ENCODE measurements at regions not wholly inside any gene's neighbourhood (a gene's known extent, or its start where the extent isn't known, plus 50 kb on each side); places are given as distances from the start of the nearest gene placed in this dataset.
"Not testable (repeated sequence)": the region's sequence is repeated elsewhere in the genome, so short reads cannot be mapped to it uniquely, and the experiment has no call there.

DNA sequence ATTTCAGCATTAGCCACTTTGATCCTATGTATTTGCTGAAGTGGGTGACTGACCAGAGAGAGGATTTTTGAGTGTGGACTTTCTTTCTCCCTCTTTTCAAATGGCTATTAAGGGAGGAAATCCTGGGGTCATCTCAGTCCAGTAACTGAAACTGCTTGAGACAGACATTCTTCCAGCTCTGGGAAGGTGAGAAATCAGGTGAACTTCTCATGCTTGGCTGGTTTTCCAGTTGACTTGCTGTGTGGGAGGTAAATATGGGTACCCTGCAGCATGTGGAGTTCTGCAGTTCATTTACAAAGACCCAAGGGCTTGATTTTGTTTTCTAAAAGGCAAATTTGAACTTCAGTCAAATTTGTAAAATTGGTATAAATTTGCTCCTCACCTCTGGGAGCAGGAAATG, 461.1 kb upstream of the TBL1XR1 start:
- Histone ChIP-seq H3K4me3 (ENCODE audit: control insufficient read depth in 1 of 2, extremely low read depth in 1 of 2, low read length in 1 of 2) (no peak overlapping the region), H3K27ac (ENCODE audit: low read length) (no peak overlapping the region), H3K4me1 (ENCODE audit: control insufficient read depth in 1 of 2, extremely low read depth in 1 of 2, insufficient read depth in 2 of 2, low read length in 2 of 2) (no peaks in the 10 kb centered on the region), H3K36me3 (ENCODE audit: control insufficient read depth in 2 of 2, extremely low read depth in 1 of 2, insufficient read depth in 1 of 2, low read length in 1 of 2) (no peaks in the 10 kb centered on the region), H3K27me3 (replicated peaks in 1 of 2; ENCODE audit: control insufficient read depth in 2 of 2, extremely low read depth in 1 of 2, insufficient read depth in 2 of 2, low read length in 1 of 2) (no peaks in the 10 kb centered on the region), H3K9me3 (no peaks in the 10 kb centered on the region)
- ATAC-seq (replicated peaks in 1 of 4) (no peak), DNase-seq (no peak)
- no peak overlapping the region for H3K27ac Mint-ChIP-seq
- H3K4me3 Mint-ChIP-seq, result no peak overlapping the region
- H3K4me1 Mint-ChIP-seq, result peaks cover 0 to 3% (median 3%) of the 10 kb centered on the region in 3 donors
- ChIA-PET CTCF (no interaction called here), POLR2A (no interaction called here)
- no peaks in the 10 kb centered on the region for H3K9me3 Mint-ChIP-seq
- no peaks in the 10 kb centered on the region for H3K36me3 Mint-ChIP-seq
- H3K27me3 Mint-ChIP-seq, result no peaks in the 10 kb centered on the region

GRCh38 chr3:177664380-177665103, 467.3 kb upstream of the TBL1XR1 start:
- H3K4me1 ChIP-seq (ENCODE audit: control insufficient read depth in 1 of 2, extremely low read depth in 1 of 2, insufficient read depth in 2 of 2, low read length in 2 of 2); H3K27me3 Mint-ChIP-seq; H3K36me3 ChIP-seq (ENCODE audit: control insufficient read depth in 2 of 2, extremely low read depth in 1 of 2, insufficient read depth in 1 of 2, low read length in 1 of 2); H3K27me3 ChIP-seq (replicated peaks in 1 of 2; ENCODE audit: control insufficient read depth in 2 of 2, extremely low read depth in 1 of 2, insufficient read depth in 2 of 2, low read length in 1 of 2); POLR2A ChIA-PET; H3K4me3 Mint-ChIP-seq; H3K36me3 Mint-ChIP-seq; H3K4me3 ChIP-seq (ENCODE audit: control insufficient read depth in 1 of 2, extremely low read depth in 1 of 2, low read length in 1 of 2); H3K27ac Mint-ChIP-seq; H3K4me1 Mint-ChIP-seq; H3K9me3 ChIP-seq; H3K9me3 Mint-ChIP-seq; H3K27ac ChIP-seq (ENCODE audit: low read length); ATAC-seq (replicated peaks in 1 of 4): not testable (repeated sequence)
- WGBS (ENCODE audit: insufficient coverage), result 82% methylated on average over 12 of the region's 17 CpGs
- peak in 7 of 35 experiments; percentile 18 to 44 (median 29) for DNase-seq
- CTCF ChIA-PET, result interaction anchor here in 1 of 2 donors (0.6 kb wide), 1 partner anchor 302 kb away, joined by 3 read pairs; no protein-coding TSS in a partner anchor

GRCh38 chr3:177665122-177665808, 468.0 kb upstream of the TBL1XR1 start:
- POLR2A ChIA-PET, result no interaction called here
- H3K4me1 ChIP-seq (ENCODE audit: control insufficient read depth in 1 of 2, extremely low read depth in 1 of 2, insufficient read depth in 2 of 2, low read length in 2 of 2), result no peaks in the 10 kb centered on the region
- Mint-ChIP-seq H3K4me1 (peaks cover 0 to 5% (median 3%) of the 10 kb centered on the region in 3 donors), H3K27me3 (no peaks in the 10 kb centered on the region), H3K4me3 (no peak overlapping the region), H3K36me3 (no peaks in the 10 kb centered on the region), H3K27ac (no peak overlapping the region), H3K9me3 (peaks cover 0 to 5% (median 0%) of the 10 kb centered on the region in 3 donors)
- H3K4me3 ChIP-seq (ENCODE audit: control insufficient read depth in 1 of 2, extremely low read depth in 1 of 2, low read length in 1 of 2), result no peak overlapping the region
- WGBS (ENCODE audit: insufficient coverage), result 94% methylated on average over 7 of the region's 9 CpGs
- no peak overlapping the region for H3K27ac ChIP-seq (ENCODE audit: low read length)
- H3K36me3 ChIP-seq (ENCODE audit: control insufficient read depth in 2 of 2, extremely low read depth in 1 of 2, insufficient read depth in 1 of 2, low read length in 1 of 2), result no peaks in the 10 kb centered on the region
- H3K9me3 ChIP-seq, result no peaks in the 10 kb centered on the region
- DNase-seq, result no peak
- no peak for ATAC-seq (replicated peaks in 1 of 4)
- H3K27me3 ChIP-seq (replicated peaks in 1 of 2; ENCODE audit: control insufficient read depth in 2 of 2, extremely low read depth in 1 of 2, insufficient read depth in 2 of 2, low read length in 1 of 2), result no peaks in the 10 kb centered on the region
- CTCF ChIA-PET, result interaction anchor here in 1 of 2 donors (0.6 kb wide), 1 partner anchor 301 kb away, joined by 3 read pairs; no protein-coding TSS in a partner anchor

- no peak overlapping the region for H3K27ac Mint-ChIP-seq
- no peak overlapping the region for H3K27ac ChIP-seq (ENCODE audit: low read length)
- CTCF ChIA-PET, result no interaction called here
- no peak overlapping the region for H3K4me3 Mint-ChIP-seq
- H3K9me3 ChIP-seq, result no peaks in the 10 kb centered on the region
- no peaks in the 10 kb centered on the region for H3K9me3 Mint-ChIP-seq
- H3K27me3 Mint-ChIP-seq, result no peaks in the 10 kb centered on the region
- no peaks in the 10 kb centered on the region for H3K4me1 ChIP-seq (ENCODE audit: control insufficient read depth in 1 of 2, extremely low read depth in 1 of 2, insufficient read depth in 2 of 2, low read length in 2 of 2)
- POLR2A ChIA-PET, result no interaction called here
- H3K36me3 Mint-ChIP-seq, result no peaks in the 10 kb centered on the region
- no peak overlapping the region for H3K4me3 ChIP-seq (ENCODE audit: control insufficient read depth in 1 of 2, extremely low read depth in 1 of 2, low read length in 1 of 2)
- ATAC-seq (replicated peaks in 1 of 4) (no peak), DNase-seq (no peak)
- WGBS (ENCODE audit: insufficient coverage), result 100% methylated on average over 5 of the region's 10 CpGs
- no peaks in the 10 kb centered on the region for H3K27me3 ChIP-seq (replicated peaks in 1 of 2; ENCODE audit: control insufficient read depth in 2 of 2, extremely low read depth in 1 of 2, insufficient read depth in 2 of 2, low read length in 1 of 2)
- H3K4me1 Mint-ChIP-seq, result peaks cover 0 to 3% (median 0%) of the 10 kb centered on the region in 3 donors
- H3K36me3 ChIP-seq (ENCODE audit: control insufficient read depth in 2 of 2, extremely low read depth in 1 of 2, insufficient read depth in 1 of 2, low read length in 1 of 2), result no peaks in the 10 kb centered on the region
These were observed 475.1 kb upstream of the TBL1XR1 start for GRCh38 chr3:177672252-177672911.

GRCh38 chr3:177673112-177673914, 476.0 kb upstream of the TBL1XR1 start:
- DNase-seq, result no peak
- Mint-ChIP-seq H3K4me3 (no peak overlapping the region), H3K4me1 (peaks cover 0 to 3% (median 0%) of the 10 kb centered on the region in 3 donors), H3K27ac (no peak overlapping the region), H3K27me3 (no peaks in the 10 kb centered on the region), H3K9me3 (no peaks in the 10 kb centered on the region), H3K36me3 (no peaks in the 10 kb centered on the region)
- Histone ChIP-seq H3K4me3 (ENCODE audit: control insufficient read depth in 1 of 2, extremely low read depth in 1 of 2, low read length in 1 of 2) (no peak overlapping the region), H3K27me3 (replicated peaks in 1 of 2; ENCODE audit: control insufficient read depth in 2 of 2, extremely low read depth in 1 of 2, insufficient read depth in 2 of 2, low read length in 1 of 2) (no peaks in the 10 kb centered on the region), H3K36me3 (ENCODE audit: control insufficient read depth in 2 of 2, extremely low read depth in 1 of 2, insufficient read depth in 1 of 2, low read length in 1 of 2) (no peaks in the 10 kb centered on the region), H3K4me1 (ENCODE audit: control insufficient read depth in 1 of 2, extremely low read depth in 1 of 2, insufficient read depth in 2 of 2, low read length in 2 of 2) (no peaks in the 10 kb centered on the region), H3K27ac (ENCODE audit: low read length) (no peak overlapping the region), H3K9me3 (no peaks in the 10 kb centered on the region)
- 93% methylated on average over 3 of the region's 4 CpGs for WGBS (ENCODE audit: insufficient coverage)
- ChIA-PET CTCF (interaction anchor here in 1 of 2 donors (0.7 kb wide), 1 partner anchor 275 kb away, joined by 3 read pairs; no protein-coding TSS in a partner anchor), POLR2A (no interaction called here)
- no peak for ATAC-seq (replicated peaks in 1 of 4)

DNA sequence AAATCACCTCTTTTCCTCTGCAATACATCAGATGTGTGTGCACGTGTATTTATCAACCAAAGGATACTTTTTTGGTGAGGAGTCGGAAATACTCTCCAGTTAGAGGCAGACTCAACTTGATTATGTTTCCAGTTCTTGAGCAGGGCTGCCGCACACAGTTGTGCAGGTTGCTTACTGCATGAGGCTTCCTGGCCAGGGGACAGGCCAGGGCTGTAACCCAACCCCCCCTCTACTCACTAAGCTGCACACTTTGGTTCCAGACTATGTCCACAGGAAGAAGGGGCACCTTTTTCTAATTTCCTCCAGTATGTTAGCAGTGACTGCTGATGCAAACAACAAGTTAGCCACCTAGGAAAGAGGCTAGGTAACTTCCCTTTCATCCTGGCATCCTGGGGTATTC, 476.9 kb upstream of the TBL1XR1 start:
- no CpG with 5 or more reads among the region's 3 CpGs for WGBS (ENCODE audit: insufficient coverage)
- Mint-ChIP-seq H3K4me3 (no peak overlapping the region), H3K27me3 (no peaks in the 10 kb centered on the region), H3K36me3 (no peaks in the 10 kb centered on the region), H3K4me1 (peaks cover 0 to 3% (median 2%) of the 10 kb centered on the region in 3 donors), H3K9me3 (no peaks in the 10 kb centered on the region), H3K27ac (no peak overlapping the region)
- DNase-seq (no peak), ATAC-seq (replicated peaks in 1 of 4) (no peak)
- ChIA-PET CTCF (no interaction called here), POLR2A (no interaction called here)
- Histone ChIP-seq H3K27me3 (replicated peaks in 1 of 2; ENCODE audit: control insufficient read depth in 2 of 2, extremely low read depth in 1 of 2, insufficient read depth in 2 of 2, low read length in 1 of 2) (no peaks in the 10 kb centered on the region), H3K9me3 (no peaks in the 10 kb centered on the region), H3K27ac (ENCODE audit: low read length) (no peak overlapping the region), H3K4me1 (ENCODE audit: control insufficient read depth in 1 of 2, extremely low read depth in 1 of 2, insufficient read depth in 2 of 2, low read length in 2 of 2) (no peaks in the 10 kb centered on the region), H3K4me3 (ENCODE audit: control insufficient read depth in 1 of 2, extremely low read depth in 1 of 2, low read length in 1 of 2) (no peak overlapping the region), H3K36me3 (ENCODE audit: control insufficient read depth in 2 of 2, extremely low read depth in 1 of 2, insufficient read depth in 1 of 2, low read length in 1 of 2) (no peaks in the 10 kb centered on the region)
